Stomach (tissue), 4 donors: ENCODE measurements at regions not wholly inside any gene's neighbourhood (a gene's known extent, or its start where the extent isn't known, plus 50 kb on each side); places are given as distances from the start of the nearest gene placed in this dataset.

Experiments
- EP300 ChIP-seq: sonication (generic); formaldehyde crosslinking; IDR thresholded peaks from one replicate; pipeline ENCODE4 v1.6.1; 2017; ENCODE audit warnings: antibody characterized with exemption
- POLR2A ChIP-seq, 4 donors: fragments of 450-650 bp; IDR thresholded peaks; one replicate each; pipeline ENCODE4 v1.6.1; 2016; ENCODE audit warnings: antibody characterized with exemption in 4 of 4, control low read depth in 2 of 4, mild to moderate bottlenecking in 1 of 4, moderate library complexity in 1 of 4
- TF ChIP-seq, protein P1 (sequence below), 7 experiments: fragments of 450-650 bp in 4 of 7; fragments of 200-600 bp in 3 of 7; sonication (generic) in 3 of 7; IDR thresholded peaks; one replicate each; pipeline ENCODE4 v1.5.1; 2016 to 2019; ENCODE audit warnings: antibody characterized with exemption in 7 of 7, control low read depth in 2 of 7, mild to moderate bottlenecking in 1 of 7

DNA sequence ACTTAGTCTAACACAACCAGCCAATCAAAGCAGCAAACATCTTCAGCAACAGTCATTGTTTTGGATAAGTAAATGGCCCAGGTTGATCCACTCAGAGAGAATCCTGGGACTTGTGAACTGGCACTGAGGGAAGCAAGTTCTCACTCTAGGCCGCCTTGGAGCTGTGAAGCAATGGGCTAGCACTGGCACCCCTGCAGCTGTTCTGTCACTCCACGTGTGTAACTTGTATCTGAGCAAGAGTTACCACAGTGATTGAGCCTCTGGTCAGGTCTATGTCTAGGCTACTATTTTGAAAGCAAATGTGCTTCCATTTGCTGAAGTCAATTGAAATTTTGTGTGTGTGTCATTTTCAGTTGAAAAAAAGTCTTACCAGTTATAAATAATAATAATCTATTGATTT is 57.2 kb upstream of the HS3ST1 start:
- TF ChIP-seq, protein P1, sequence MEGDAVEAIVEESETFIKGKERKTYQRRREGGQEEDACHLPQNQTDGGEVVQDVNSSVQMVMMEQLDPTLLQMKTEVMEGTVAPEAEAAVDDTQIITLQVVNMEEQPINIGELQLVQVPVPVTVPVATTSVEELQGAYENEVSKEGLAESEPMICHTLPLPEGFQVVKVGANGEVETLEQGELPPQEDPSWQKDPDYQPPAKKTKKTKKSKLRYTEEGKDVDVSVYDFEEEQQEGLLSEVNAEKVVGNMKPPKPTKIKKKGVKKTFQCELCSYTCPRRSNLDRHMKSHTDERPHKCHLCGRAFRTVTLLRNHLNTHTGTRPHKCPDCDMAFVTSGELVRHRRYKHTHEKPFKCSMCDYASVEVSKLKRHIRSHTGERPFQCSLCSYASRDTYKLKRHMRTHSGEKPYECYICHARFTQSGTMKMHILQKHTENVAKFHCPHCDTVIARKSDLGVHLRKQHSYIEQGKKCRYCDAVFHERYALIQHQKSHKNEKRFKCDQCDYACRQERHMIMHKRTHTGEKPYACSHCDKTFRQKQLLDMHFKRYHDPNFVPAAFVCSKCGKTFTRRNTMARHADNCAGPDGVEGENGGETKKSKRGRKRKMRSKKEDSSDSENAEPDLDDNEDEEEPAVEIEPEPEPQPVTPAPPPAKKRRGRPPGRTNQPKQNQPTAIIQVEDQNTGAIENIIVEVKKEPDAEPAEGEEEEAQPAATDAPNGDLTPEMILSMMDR (IDR thresholded peaks at IDR 0.05) = no peak
- TF ChIP-seq EP300 = no peak
- no peak for TF ChIP-seq POLR2A (IDR thresholded peaks at IDR 0.05)
